GM19035 (cell line): ENCODE measurements at regions not wholly inside any gene's neighbourhood (a gene's known extent, or its start where the extent isn't known, plus 50 kb on each side); places are given as distances from the start of the nearest gene placed in this dataset.
A peak's percentile ranks its signal among the peaks of the same experiment; 100 is the strongest.
"Not testable (repeated sequence)": the region's sequence is repeated elsewhere in the genome, so short reads cannot be mapped to it uniquely, and the experiment has no call there.

ENCODE experiments used
- ATAC-seq: cut with Tn5 transposase; IDR thresholded peaks from one replicate; pipeline ENCODE4 v1.9.1; 2021; ENCODE audit not compliant: unreplicated experiment

DNA sequence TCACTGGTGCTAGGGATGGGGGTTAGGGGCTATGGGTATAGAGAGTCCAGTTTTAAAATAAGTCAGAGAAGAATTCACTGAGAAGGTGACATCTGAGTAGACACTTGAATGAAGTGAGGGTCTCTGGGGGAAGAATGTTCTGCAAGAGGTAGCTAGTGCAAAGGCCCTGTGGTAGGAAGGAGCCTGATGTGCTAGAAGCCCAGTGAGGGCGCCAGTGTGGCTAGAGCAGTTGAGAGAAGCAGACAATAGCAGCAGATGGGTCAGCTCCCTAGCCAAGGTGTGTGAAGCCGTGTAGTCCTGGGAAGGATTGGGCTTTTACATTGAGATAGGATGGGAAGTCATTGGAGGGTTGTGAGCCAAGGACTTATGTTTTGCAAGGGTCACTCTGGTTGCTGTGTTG is 105.8 kb upstream of the PELI1 start:
- ATAC-seq = no peak

DNA sequence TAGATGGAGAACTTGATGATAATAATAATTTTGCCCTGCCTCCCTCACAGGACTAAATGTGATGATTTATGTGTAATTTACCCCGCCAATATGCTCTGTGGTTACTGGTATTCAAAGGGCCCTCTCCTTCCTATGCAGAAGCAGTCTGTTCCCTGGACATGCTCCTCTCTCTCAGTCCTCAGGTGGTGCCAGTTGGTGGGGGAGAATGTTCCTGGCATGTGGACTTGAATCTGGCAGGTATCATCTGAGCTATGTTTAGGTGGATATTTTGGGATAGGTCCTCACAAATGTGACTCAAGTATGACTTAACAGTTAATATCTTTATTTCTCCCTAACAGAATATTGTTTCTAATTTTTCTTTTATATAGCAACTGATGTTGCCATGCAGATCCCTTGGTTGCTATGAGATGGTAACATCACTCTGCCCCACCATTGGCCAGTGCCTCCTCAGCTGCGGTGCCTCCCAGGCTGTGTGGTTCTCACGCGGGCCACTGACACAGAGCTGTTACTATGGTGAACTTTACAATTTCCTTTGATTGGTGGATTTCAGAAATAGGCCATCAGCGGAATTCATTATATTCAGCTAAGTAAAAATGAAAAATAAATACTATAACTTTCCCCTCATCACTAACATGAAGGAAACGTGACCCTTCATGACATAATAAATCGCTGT is 106.7 kb upstream of the PELI1 start:
- ATAC-seq = no peak

DNA sequence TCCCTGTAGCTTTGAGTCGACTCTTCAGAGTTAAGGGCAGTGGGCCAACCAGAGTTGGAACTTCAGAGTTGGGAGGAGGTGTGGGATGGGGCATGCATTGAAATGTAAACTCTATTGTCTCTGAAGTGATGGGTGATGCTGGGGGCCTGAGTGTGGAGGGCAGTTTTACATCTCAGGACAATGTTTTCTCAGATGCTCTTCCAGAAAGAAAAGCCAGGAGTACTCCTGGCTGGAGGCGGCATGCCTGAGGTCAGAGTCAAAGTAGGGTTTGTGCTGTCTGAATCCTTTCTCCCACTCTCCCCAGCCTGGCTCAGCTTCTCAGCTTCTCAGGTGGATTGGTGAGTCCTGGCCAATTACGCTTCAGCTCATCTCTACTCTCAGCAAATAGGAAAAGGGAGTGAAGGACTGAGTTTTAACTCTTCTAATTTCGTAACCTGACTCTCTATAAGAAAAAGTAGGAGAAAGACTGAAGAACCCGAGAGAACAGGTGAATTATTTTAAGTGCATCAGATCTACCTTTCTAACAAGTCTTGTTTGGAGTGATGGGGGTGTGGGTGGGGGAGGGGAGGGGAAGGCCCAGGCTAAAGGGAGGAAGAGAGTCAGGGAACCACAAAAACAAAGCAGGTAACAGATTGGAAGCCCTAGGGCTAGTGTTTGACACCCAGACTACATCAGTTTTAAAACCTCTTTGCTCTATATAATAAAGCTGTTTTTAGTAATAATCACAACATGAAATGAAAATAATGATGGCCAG is 107.5 kb upstream of the PELI1 start:
- no peak for ATAC-seq

DNA sequence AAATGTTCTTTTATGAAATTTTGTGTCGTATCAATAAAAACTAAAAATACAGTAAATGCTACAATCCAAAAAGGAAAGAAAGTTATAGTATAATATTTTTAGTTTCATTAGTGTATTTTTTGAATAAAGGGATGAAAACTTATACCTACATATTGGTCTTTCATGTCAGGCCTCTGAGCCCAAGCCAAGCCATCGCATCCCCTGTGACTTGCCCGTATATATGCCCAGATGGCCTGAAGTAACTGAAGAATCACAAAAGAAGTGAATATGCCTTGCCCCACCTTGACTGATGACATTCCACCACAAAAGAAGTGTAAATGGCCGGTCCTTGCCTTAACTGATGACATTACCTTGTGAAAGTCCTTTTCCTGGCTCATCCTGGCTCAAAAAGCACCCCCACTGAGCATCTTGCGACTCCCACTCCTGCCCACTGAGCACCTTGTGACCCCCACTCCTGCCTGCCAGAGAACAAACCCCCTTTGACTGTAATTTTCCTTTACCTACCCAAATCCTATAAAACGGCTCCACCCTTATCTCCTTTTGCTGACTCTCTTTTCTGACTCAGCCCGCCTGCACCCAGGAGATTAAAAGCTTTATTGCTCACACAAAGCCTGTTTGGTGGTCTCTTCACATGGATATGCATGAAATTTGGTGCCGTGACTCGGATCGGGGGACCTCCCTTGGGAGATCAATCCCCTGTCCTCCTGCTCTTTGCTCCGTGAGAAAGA is 108.2 kb upstream of the PELI1 start:
- not testable (repeated sequence) for ATAC-seq

DNA sequence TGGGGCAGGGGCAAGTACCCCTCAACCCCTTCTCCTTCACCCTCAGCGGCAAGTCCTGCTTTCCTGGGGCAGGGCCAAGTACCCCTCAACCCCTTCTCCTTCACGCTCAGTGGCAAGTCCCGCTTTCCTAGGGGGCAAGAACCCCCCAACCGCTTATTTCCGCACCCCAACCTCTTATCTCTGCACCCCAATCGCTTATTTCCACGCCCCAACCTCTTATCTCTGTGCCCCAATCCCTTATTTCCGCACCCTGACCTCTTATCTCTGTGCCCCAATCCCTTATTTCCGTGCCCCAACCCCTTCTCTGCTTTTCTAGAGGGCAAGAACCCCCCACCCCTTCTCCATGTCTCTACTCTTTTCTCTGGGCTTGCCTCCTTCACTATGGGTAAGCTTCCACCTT is 109.2 kb upstream of the PELI1 start:
- not testable (repeated sequence) for ATAC-seq

DNA sequence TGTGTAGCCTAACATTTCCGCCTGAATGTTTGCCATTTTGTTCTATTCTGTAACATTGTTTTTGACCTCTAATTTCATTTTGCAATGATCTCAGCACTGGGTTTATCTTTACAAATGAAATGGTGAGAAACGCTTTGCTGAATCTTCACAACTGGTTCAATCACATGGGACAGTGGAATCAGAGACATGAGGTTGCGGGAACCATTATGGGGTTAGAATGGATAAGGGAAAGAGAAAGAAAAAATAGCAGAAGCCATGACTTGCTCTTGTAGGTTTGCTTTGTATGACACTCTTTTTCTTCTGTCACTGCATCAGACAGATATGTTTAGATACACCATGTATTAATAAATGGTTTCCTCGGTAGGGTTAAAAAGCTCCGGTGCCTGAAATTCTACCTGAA is 114.3 kb upstream of the PELI1 start:
- ATAC-seq = no peak

DNA sequence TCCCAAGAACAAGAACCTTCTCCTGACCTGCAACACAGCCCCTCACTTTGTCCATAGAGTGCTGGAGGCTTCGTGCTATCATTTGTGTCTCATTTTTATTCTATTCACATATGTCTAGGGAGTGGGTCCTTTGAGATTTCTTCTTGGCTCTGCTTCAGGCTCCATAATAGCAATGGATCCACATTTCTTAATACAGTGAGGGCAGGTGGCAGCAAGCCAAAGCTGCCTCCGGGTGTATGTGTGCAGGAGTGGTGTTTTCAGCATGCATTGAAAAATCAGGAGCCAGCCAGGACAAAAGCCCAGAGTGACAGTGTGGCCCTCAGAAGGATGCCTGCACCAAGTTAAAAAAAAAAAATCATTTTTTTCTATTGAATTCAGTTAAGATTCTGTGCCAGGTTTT is 115.1 kb upstream of the PELI1 start:
- no peak for ATAC-seq

DNA sequence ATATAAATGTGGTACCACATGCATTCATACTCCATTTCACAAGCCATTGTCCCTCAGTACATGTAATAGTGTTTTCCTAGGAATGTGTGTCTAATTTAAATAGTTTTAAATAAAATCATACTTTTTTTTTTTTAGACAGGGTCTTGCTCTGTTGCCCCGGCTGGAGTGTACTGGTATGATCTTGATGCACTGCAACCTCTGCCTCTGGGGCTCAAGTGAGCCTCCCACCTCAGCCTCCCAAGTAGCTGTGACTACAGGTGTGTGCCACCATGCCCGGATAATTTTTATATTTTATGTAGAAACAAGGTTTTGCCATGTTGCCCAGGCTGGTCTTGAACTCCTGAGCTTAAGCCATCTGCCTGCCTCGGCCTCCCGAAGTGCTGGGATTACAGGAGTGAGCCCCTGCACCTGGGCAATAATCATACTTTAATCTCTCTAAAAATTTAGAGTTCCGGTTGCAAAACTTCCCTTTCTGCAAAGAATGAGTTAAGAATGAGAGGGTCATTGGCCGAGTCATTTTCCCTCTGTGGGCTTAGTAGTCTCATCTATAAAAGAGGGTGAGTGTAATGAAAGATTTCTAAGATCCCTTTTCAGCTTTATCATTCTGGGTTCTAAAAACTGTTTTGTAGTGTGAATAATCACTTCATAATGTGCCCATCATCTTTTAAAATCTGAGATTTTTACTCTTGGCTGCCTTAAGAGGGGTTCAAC is 116.0 kb upstream of the PELI1 start:
- no peak for ATAC-seq

DNA sequence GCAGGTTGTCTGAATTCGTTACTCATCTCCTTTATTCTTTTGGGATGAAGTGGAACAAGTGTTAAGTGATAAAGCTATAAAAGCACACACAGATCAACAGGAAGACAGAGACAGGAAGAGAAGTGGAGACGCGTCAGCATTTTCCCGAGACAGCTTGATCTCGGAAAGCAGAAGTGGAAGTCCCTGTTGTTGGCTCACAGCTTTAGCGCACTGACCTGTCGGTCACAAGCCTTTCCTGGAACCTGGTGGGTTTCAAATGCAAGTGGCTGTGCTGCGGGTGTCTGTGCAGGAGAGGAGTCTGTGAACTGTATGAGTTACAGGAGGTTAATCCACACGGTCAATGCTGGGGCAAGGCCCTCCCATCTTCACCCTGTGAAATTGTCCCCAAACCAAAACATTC is 116.6 kb upstream of the PELI1 start:
- ATAC-seq = peak; percentile 89

DNA sequence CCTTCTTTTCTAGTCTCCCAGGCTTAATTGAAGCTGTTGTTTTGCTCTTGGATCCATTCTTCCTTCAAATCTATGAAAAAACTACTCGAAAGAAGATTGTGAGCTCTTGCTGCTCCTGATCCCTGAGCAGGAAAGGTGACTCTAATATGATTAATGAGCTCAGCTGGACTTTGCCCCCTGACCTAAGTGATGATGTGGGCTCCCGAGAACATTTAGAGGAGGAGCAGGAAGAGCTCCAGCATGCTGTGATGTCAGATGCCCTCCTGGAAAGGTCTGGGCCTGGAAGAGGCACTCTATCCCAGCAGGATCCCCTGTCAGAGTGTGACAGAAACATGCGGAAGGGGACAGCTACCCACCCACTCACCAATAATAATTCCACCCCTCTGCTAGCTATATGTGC is 117.9 kb upstream of the PELI1 start:
- no peak for ATAC-seq

DNA sequence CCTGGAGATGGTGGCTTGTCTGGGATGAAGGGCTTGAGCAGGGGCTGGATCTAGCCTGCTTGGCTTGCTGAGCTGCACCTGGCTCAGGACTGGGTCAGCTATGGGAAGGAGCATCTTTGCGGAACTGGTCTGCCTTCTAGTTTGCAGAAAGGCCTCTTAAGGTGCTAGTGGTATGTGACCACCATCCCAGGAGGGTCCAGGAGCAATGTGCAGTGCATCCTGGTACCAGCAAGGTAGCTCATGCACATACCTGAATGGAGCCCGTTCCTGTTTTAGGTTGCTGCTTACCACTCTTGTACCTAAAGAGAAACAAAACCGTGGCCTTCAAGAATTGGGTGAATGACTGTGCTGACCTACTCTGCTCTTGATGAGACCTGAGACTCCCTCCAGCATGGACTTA is 118.6 kb upstream of the PELI1 start:
- ATAC-seq = no peak

DNA sequence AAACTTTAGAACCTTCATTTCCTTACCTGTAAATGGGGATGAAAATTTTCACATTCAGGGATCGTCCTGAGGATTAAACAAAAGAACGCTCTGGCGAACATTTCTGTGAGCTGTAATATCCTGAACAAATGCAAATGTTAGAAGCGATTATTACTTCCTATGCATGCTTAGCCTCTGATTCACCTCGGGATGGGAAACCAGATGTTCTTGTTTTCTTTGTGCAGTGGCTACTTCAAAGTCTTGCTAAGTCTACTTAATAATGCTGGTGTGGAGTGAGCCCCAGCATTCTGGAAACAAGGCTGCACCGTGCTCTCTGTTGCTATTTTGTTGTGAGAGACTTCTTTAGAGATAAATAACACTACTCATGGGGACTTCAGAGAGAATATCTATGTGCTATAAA is 119.1 kb upstream of the PELI1 start:
- no peak for ATAC-seq

DNA sequence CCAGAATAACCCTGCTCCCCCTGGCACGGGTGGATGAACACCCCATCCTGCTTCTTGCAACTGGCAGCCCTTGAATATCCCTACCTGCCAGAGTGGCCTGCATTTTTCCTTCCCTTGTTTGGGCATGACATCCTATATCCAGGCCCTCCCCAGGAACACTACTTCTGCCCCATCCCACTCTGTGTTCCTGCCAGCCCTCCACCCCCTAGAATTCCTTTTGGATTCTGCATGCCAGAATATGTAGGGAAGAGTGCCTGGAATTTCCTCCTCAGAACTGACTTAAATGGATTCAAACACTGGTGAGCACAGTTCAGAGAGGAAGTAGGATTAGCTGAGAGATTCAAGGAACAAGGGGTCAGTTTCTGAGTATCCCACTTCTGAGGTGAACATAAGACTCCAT is 123.5 kb upstream of the PELI1 start:
- ATAC-seq = no peak

DNA sequence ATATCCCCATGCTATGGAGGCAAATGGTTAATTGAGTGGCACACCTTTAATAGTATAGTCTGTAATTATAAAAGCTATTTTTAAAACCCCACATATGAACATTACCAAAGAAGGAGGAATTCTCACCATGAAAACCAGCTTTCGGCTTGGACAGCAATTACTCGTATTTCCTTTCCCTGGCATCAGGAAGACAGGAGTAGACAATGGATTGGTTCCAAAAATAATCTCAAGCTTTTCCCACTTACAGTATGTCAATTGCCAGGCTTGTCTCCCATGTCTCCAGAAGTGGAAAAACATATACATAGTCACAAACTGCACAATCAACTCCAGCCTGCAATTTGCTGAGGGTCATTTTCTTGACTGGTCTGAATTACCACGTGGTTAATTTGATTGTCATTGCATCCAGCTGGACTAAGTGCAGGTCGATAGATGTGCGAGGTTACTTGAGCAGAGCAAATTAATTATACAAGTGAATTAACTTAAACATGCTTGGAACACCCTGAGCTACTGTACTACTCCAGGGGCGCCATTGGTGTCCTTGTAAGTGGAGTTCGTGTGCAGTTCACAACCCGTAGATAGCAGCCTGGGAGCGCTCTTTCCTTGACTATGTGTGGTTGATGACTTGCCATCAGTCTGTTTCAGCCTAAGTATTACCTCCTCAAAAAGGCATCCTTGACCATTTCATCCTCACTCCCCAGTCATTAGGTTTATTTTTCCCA is 124.3 kb upstream of the PELI1 start:
- no peak for ATAC-seq

DNA sequence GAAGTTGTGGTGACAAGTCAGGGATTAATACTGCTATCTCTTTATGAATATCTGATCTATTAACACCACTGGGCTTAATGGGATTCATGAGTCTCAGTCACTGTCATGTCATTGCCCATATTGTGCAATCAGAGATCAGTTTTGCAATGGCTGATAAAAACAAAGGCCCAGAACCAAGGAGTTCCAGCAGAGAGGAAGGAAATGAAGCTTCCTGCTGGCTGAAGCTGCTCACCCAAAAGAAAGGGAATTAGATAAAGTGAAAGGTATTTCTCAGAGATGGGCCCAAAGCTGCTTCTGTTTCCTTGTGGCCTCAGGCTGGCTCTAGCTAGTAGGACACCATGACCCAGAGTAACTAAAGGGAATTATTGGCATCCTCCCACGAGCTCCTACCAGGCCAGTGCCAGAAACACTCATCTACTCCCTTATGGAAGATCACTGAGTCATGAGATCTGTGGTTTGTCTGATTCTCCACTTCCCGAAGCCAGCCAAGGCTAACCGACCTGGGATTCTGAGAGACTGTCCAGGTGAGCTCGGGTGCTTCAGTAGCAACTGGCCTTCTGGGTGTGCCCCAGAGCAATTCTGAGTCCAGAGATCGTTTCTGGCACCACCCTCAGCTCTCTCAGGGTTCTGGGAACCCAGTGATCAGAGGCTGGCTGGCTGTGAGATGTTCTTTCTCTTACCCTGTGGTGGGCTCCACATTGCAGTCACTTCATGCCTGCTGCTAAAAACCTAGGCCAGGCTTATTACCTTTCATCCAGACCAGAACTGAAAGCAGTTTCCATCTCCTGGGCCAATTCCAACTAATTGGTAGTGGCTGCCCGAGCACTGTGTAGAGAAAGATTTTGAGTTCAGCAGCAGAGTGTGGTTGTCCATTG is 129.5 kb upstream of the PELI1 start:
- no peak for ATAC-seq

DNA sequence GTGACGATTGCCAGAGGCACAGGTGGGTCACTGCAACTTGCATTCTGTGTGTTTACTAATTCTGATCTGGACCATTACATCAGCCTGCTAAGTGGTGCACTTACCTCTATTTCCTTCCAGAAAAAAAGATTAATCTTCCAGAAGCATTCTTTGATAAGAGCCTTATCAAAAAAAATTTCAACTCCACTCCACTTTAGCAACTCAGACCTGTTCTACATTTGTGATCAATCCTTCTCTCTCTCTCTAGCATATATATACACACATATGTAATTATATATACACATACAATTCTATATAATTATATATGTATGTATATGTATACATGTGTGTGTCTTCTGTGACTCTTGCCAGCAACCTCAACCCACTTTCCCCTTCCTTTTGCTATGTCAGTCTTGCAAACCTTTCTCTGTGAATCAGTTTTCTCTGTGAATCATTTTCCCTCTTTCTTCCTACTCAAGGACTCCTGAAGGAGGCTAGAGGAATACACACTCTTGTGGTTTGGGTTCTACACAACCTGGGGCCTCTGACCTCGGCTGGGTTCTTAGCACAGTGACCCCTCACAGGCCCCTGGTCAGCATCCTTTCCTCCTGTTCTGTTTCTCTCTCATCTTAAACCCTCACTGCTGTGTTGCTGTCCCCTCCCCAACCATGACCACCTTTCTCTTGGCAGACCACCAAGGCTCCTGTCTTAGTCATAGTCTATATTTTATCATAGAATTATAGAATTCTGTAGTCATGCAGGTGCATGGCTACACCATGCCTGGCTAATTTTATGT is 130.4 kb upstream of the PELI1 start:
- no peak for ATAC-seq

DNA sequence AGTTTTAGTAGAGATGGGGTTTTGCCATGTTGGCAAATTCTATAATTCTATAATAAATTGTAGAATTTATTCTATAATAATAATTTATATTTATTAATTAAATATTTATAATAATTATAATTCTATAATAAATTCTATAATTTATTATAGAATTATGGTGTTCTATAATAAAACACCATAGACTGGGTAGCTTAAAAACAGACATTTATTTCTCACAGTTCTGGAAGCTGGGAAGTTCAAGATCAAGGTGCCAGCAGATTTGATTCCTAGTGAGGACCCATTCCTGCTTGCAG is 130.9 kb upstream of the PELI1 start:
- no peak for ATAC-seq

DNA sequence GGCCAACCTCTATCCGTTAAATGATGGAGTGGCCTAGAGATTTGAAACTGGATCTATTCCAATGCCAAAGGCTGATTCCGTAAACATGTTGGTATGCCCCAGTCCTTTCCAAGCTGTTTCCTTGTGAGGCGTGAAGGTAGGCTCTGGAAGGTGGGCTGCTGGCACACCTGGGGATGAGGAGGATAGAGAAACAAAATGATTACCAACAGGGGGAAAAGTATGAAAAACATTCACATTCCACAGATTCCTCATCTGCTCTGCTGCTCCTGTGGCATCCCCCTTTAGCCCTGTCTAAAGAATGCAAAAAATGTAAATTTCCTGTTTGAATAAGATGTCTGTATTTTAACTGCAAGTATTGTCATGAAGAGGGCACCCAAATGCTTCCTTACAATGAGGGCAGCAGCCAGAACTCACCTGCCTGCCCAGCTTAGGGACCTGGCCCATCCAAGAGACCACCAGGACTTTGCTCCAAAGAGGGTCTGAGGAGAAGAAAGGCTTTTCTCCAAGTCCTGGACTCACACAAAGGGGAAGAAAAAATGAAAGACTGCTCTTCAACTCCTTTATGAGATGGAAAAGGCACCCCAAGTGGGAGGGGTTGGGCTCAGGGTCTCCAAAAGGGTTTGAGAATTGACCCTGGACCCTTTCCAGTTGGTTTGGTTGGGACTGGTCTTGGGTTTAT is 132.3 kb upstream of the PELI1 start:
- ATAC-seq = no peak
